HG03280 (cell line): ENCODE measurements at regions not wholly inside any gene's neighbourhood (a gene's known extent, or its start where the extent isn't known, plus 50 kb on each side); places are given as distances from the start of the nearest gene placed in this dataset.
A peak's percentile ranks its signal among the peaks of the same experiment; 100 is the strongest.
"Not testable (repeated sequence)": the region's sequence is repeated elsewhere in the genome, so short reads cannot be mapped to it uniquely, and the experiment has no call there.

ENCODE experiments used
- ATAC-seq: cut with Tn5 transposase; IDR thresholded peaks from one replicate; pipeline ENCODE4 v1.9.1; 2021; ENCODE audit warnings: mild to moderate bottlenecking, moderate library complexity; ENCODE audit not compliant: unreplicated experiment

GRCh38 chr4:147096667-147097604 lies 151.3 kb upstream of the TTC29 start:
- ATAC-seq: peak; percentile 62

- ATAC-seq: no peak
These were observed 156.0 kb upstream of the TTC29 start for GRCh38 chr4:147101678-147102077.

GRCh38 chr4:147102596-147102995 lies 156.9 kb upstream of the TTC29 start:
- ATAC-seq: no peak

GRCh38 chr4:147103403-147103946 lies 157.8 kb upstream of the TTC29 start:
- no peak for ATAC-seq

- no peak for ATAC-seq
These were observed 159.1 kb upstream of the TTC29 start for GRCh38 chr4:147104768-147105167.

GRCh38 chr4:147108409-147108808 lies 162.7 kb upstream of the TTC29 start:
- no peak for ATAC-seq

GRCh38 chr4:147109800-147110199 lies 164.1 kb upstream of the TTC29 start:
- ATAC-seq: no peak

GRCh38 chr4:147110473-147111367 lies 165.1 kb upstream of the TTC29 start:
- no peak for ATAC-seq

- ATAC-seq: not testable (repeated sequence)
These were observed 166.5 kb upstream of the TTC29 start for GRCh38 chr4:147112196-147112595.

- ATAC-seq: no peak
These were observed 171.8 kb upstream of the TTC29 start for GRCh38 chr4:147117431-147117830.

- ATAC-seq: no peak
These were observed 172.9 kb upstream of the TTC29 start for GRCh38 chr4:147118528-147118927.

GRCh38 chr4:147122685-147123084 lies 177.0 kb upstream of the TTC29 start:
- ATAC-seq: no peak

GRCh38 chr4:147123146-147123545 lies 177.5 kb upstream of the TTC29 start:
- no peak for ATAC-seq

GRCh38 chr4:147128787-147129186 lies 183.1 kb upstream of the TTC29 start:
- ATAC-seq: no peak

GRCh38 chr4:147129687-147130086 lies 184.0 kb upstream of the TTC29 start:
- ATAC-seq: no peak

GRCh38 chr4:147134536-147135210 lies 189.0 kb upstream of the TTC29 start:
- no peak for ATAC-seq

- ATAC-seq: no peak
These were observed 190.6 kb upstream of the TTC29 start for GRCh38 chr4:147136310-147136709.

GRCh38 chr4:147136751-147137150 lies 191.1 kb upstream of the TTC29 start:
- no peak for ATAC-seq

- ATAC-seq: no peak
These were observed 191.6 kb upstream of the TTC29 start for GRCh38 chr4:147137280-147137679.

GRCh38 chr4:147138171-147138570 lies 192.5 kb upstream of the TTC29 start:
- ATAC-seq: no peak
